WTC11 (cell line): ENCODE measurements at regions not wholly inside any gene's neighbourhood (a gene's known extent, or its start where the extent isn't known, plus 50 kb on each side); places are given as distances from the start of the nearest gene placed in this dataset.

ENCODE experiments used
- AR ChIP-seq: fragments of 250-450 bp; sonication (Bioruptor Pico); IDR thresholded peaks from 2 replicates; pipeline ENCODE4 v1.9.0; 2021; ENCODE audit warnings: mild to moderate bottlenecking
- ATF6 ChIP-seq: sonication (generic); formaldehyde crosslinking; IDR thresholded peaks from 2 replicates; pipeline ENCODE4 v1.8.1; 2023; ENCODE audit warnings: mild to moderate bottlenecking, missing genetic modification reagents
- CTCF ChIP-seq: fragments of 200-600 bp; IDR thresholded peaks from 2 replicates; pipeline ENCODE4 v1.8.0; 2022; ENCODE audit warnings: antibody characterized with exemption
- ESRRA ChIP-seq: sonication (generic); formaldehyde crosslinking; IDR thresholded peaks from 2 replicates; pipeline ENCODE4 v1.8.1; 2022; ENCODE audit warnings: mild to moderate bottlenecking, missing genetic modification reagents, borderline replicate concordance
- KAT7 ChIP-seq: sonication (generic); formaldehyde crosslinking; IDR thresholded peaks from 2 replicates; pipeline ENCODE4 v1.8.1; 2023; ENCODE audit warnings: missing genetic modification reagents, mild to moderate bottlenecking, borderline replicate concordance
- NR1H2 ChIP-seq: sonication (generic); formaldehyde crosslinking; IDR thresholded peaks from 2 replicates; pipeline ENCODE4 v1.9.0; 2021; ENCODE audit warnings: mild to moderate bottlenecking, moderate library complexity, missing genetic modification reagents
- PREB ChIP-seq: sonication (generic); formaldehyde crosslinking; IDR thresholded peaks from 2 replicates; pipeline ENCODE4 v1.8.1; 2022; ENCODE audit warnings: mild to moderate bottlenecking, missing genetic modification reagents, moderate library complexity, borderline replicate concordance
- TEAD4 ChIP-seq: sonication (generic); formaldehyde crosslinking; IDR thresholded peaks from 2 replicates; pipeline ENCODE4 v1.8.0; 2022; ENCODE audit warnings: mild to moderate bottlenecking, missing genetic modification reagents
- ZNF423 ChIP-seq: fragments of 250-450 bp; sonication (Bioruptor Pico); IDR thresholded peaks from 2 replicates; pipeline ENCODE4 v2.1.2; 2022; ENCODE audit warnings: mild to moderate bottlenecking, moderate library complexity
- TF ChIP-seq, protein P1 (sequence below): sonication (generic); formaldehyde crosslinking; IDR thresholded peaks from 2 replicates; pipeline ENCODE4 v1.8.0; 2022; ENCODE audit warnings: mild to moderate bottlenecking, missing genetic modification reagents
- TF ChIP-seq, protein P2 (sequence below): sonication (generic); formaldehyde crosslinking; IDR thresholded peaks from 2 replicates; pipeline ENCODE4 v1.8.0; 2022; ENCODE audit warnings: mild to moderate bottlenecking, missing genetic modification reagents
- TF ChIP-seq, protein P3 (sequence below): sonication (generic); formaldehyde crosslinking; IDR thresholded peaks from 2 replicates; pipeline ENCODE4 v1.8.0; 2023; ENCODE audit warnings: missing genetic modification reagents, mild to moderate bottlenecking, borderline replicate concordance

GRCh38 chr9:22683700-22684075, 237.1 kb downstream of the DMRTA1 start:
- TF ChIP-seq ATF6 (CRISPR knock-in tag) (no peak), NR1H2 (CRISPR knock-in tag) (no peak), CTCF (no peak), AR (no peak), ZNF423 (CRISPR knock-in tag) (no peak), ESRRA (CRISPR knock-in tag) (no peak), PREB (no peak), KAT7 (CRISPR knock-in tag) (no peak), TEAD4 (CRISPR knock-in tag) (no peak)
- TF ChIP-seq, protein P1, sequence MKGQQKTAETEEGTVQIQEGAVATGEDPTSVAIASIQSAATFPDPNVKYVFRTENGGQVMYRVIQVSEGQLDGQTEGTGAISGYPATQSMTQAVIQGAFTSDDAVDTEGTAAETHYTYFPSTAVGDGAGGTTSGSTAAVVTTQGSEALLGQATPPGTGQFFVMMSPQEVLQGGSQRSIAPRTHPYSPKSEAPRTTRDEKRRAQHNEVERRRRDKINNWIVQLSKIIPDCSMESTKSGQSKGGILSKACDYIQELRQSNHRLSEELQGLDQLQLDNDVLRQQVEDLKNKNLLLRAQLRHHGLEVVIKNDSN (CRISPR knock-in tag) = no peak
- TF ChIP-seq, protein P2, sequence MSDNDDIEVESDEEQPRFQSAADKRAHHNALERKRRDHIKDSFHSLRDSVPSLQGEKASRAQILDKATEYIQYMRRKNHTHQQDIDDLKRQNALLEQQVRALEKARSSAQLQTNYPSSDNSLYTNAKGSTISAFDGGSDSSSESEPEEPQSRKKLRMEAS = no peak
- TF ChIP-seq, protein P3, sequence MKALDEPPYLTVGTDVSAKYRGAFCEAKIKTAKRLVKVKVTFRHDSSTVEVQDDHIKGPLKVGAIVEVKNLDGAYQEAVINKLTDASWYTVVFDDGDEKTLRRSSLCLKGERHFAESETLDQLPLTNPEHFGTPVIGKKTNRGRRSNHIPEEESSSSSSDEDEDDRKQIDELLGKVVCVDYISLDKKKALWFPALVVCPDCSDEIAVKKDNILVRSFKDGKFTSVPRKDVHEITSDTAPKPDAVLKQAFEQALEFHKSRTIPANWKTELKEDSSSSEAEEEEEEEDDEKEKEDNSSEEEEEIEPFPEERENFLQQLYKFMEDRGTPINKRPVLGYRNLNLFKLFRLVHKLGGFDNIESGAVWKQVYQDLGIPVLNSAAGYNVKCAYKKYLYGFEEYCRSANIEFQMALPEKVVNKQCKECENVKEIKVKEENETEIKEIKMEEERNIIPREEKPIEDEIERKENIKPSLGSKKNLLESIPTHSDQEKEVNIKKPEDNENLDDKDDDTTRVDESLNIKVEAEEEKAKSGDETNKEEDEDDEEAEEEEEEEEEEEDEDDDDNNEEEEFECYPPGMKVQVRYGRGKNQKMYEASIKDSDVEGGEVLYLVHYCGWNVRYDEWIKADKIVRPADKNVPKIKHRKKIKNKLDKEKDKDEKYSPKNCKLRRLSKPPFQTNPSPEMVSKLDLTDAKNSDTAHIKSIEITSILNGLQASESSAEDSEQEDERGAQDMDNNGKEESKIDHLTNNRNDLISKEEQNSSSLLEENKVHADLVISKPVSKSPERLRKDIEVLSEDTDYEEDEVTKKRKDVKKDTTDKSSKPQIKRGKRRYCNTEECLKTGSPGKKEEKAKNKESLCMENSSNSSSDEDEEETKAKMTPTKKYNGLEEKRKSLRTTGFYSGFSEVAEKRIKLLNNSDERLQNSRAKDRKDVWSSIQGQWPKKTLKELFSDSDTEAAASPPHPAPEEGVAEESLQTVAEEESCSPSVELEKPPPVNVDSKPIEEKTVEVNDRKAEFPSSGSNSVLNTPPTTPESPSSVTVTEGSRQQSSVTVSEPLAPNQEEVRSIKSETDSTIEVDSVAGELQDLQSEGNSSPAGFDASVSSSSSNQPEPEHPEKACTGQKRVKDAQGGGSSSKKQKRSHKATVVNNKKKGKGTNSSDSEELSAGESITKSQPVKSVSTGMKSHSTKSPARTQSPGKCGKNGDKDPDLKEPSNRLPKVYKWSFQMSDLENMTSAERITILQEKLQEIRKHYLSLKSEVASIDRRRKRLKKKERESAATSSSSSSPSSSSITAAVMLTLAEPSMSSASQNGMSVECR (CRISPR knock-in tag) = no peak
